Endothelial cell of umbilical vein (primary cell): ENCODE measurements at regions not wholly inside any gene's neighbourhood (a gene's known extent, or its start where the extent isn't known, plus 50 kb on each side); places are given as distances from the start of the nearest gene placed in this dataset.

Source experiments
- EZH2 ChIP-seq: IDR thresholded peaks from 2 replicates; pipeline ENCODE4 v1.6.1; 2012; ENCODE audit warnings: borderline replicate concordance, low read depth, mild to moderate bottlenecking, moderate library complexity, low read length, inconsistent platforms; ENCODE audit not compliant: severe bottlenecking
- MYC ChIP-seq: IDR thresholded peaks from one replicate; pipeline ENCODE4 v1.6.1; 2011; ENCODE audit warnings: mild to moderate bottlenecking, low read depth, low read length
- POLR2A ChIP-seq: IDR thresholded peaks from 2 replicates; pipeline ENCODE4 v1.6.1; 2012; ENCODE audit warnings: low read depth, mild to moderate bottlenecking, control low read depth, low read length
- TF ChIP-seq, protein P1 (sequence below), 2 donors: IDR thresholded peaks; 1 replicate in 1 of 2; 2 replicates in 1 of 2; pipeline ENCODE4 v1.5.1; 2011; ENCODE audit warnings: low read length in 2 of 2, mild to moderate bottlenecking in 2 of 2, moderate library complexity in 2 of 2, control low read depth in 1 of 2, inconsistent platforms in 1 of 2, low read depth in 1 of 2; ENCODE audit not compliant: insufficient read depth in 1 of 2; ENCODE audit errors: extremely low read depth in 1 of 2

DNA sequence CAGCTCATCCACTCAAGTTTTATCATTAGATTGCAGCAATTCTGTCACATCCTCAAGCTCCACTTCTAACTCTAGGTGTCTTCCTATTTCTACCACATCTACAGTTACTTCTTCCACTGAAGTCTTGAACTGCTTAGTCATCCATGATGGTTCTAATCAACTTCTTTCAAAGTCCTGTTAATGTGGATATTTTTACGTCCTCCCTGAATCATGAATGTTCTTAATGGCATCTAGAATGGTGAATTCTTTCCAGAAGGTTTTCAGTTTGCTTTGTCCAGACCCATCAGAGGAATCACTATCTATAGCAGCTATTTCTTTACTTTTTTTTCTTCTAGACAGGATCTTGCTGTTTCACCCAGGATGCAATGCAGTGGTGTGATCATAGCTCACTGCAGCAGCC lies 78.0 kb upstream of the RNPC3 start:
- TF ChIP-seq, protein P1, sequence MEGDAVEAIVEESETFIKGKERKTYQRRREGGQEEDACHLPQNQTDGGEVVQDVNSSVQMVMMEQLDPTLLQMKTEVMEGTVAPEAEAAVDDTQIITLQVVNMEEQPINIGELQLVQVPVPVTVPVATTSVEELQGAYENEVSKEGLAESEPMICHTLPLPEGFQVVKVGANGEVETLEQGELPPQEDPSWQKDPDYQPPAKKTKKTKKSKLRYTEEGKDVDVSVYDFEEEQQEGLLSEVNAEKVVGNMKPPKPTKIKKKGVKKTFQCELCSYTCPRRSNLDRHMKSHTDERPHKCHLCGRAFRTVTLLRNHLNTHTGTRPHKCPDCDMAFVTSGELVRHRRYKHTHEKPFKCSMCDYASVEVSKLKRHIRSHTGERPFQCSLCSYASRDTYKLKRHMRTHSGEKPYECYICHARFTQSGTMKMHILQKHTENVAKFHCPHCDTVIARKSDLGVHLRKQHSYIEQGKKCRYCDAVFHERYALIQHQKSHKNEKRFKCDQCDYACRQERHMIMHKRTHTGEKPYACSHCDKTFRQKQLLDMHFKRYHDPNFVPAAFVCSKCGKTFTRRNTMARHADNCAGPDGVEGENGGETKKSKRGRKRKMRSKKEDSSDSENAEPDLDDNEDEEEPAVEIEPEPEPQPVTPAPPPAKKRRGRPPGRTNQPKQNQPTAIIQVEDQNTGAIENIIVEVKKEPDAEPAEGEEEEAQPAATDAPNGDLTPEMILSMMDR (IDR thresholded peaks at IDR 0.05; ENCODE audit: extremely low read depth in 1 of 2, insufficient read depth in 1 of 2, low read depth in 1 of 2, low read length in 2 of 2): no peak
- TF ChIP-seq POLR2A: no peak
- no peak for TF ChIP-seq MYC
- TF ChIP-seq EZH2: no peak
